IMR-90 (cell line): ENCODE measurements at regions not wholly inside any gene's neighbourhood (a gene's known extent, or its start where the extent isn't known, plus 50 kb on each side); places are given as distances from the start of the nearest gene placed in this dataset.

Experiments used
- ATAC-seq: fragments of 200-7000 bp; cut with Tn5 transposase; 2 replicates; pipeline ENCODE4 v1.9.1; 2020; ENCODE audit warnings: low read depth, mild to moderate bottlenecking, moderate library complexity
- BruUV-seq: library from RNA; stranded (reverse); fragments of 400-500 nt; replicated peaks from 2 replicates; lab custom pipeline; 2021; lab: Mats Ljungman, UMichigan
- CTCF ChIA-PET: fragments of 300-600 bp; formaldehyde crosslinking; extraction: SDS; loops from one replicate; lab custom pipeline; 2021; ENCODE audit warnings: antibody characterized with exemption; lab: Yijun Ruan, JAX
- POLR2A ChIA-PET: fragments of 300-600 bp; sonication (Branson Sonifier 250); formaldehyde crosslinking; loops from one replicate; lab custom pipeline; 2022; ENCODE audit warnings: antibody characterized with exemption; ENCODE audit not compliant: unreplicated experiment; lab: Charles Lee
- DNase-seq: peaks from one replicate; pipeline ENCODE4 v3.0.0; 2013
- H2AFZ ChIP-seq: replicated peaks from 2 replicates; pipeline ENCODE3; 2013; ENCODE audit warnings: low read length, mild to moderate bottlenecking; ENCODE audit not compliant: poor library complexity
- H2AK5ac ChIP-seq: 2 replicates; pipeline ENCODE4 v1.6.1; 2013; ENCODE audit warnings: low read depth, low read length, inconsistent platforms
- H2AK9ac ChIP-seq: replicated peaks from 2 replicates; pipeline ENCODE3; 2013; ENCODE audit warnings: mild to moderate bottlenecking, low read depth, low read length, moderate library complexity; ENCODE audit not compliant: poor library complexity
- H2BK120ac ChIP-seq: 2 replicates; pipeline ENCODE4 v1.6.1; 2013; ENCODE audit warnings: low read depth, low read length, inconsistent platforms
- H2BK15ac ChIP-seq: 3 replicates; pipeline ENCODE4 v1.6.1; 2013; ENCODE audit warnings: low read depth, low read length, inconsistent platforms
- H2BK20ac ChIP-seq: 2 replicates; pipeline ENCODE4 v1.6.1; 2013; ENCODE audit warnings: low read depth, mild to moderate bottlenecking, inconsistent platforms, low read length, moderate library complexity
- H2BK5ac ChIP-seq: 2 replicates; pipeline ENCODE4 v1.6.1; 2013; ENCODE audit warnings: mild to moderate bottlenecking, low read depth, low read length, inconsistent platforms; ENCODE audit not compliant: poor library complexity, severe bottlenecking
- H3K14ac ChIP-seq: replicated peaks from 2 replicates; pipeline ENCODE4 v1.6.1; 2013; ENCODE audit warnings: low read depth, low read length, inconsistent platforms
- H3K18ac ChIP-seq: 2 replicates; pipeline ENCODE4 v1.6.1; 2013; ENCODE audit warnings: low read depth, low read length, control low read depth
- H3K23ac ChIP-seq: 2 replicates; pipeline ENCODE4 v1.6.1; 2013; ENCODE audit warnings: low read depth, low read length, inconsistent platforms
- H3K27ac ChIP-seq: 2 replicates; pipeline ENCODE4 v1.5.1; 2013; ENCODE audit warnings: mild to moderate bottlenecking, control low read depth, low read length; ENCODE audit not compliant: insufficient read depth
- H3K27me3 ChIP-seq: 2 replicates; pipeline ENCODE4 v1.6.1; 2013; ENCODE audit warnings: low read length; ENCODE audit not compliant: control insufficient read depth, insufficient read depth
- H3K36me3 ChIP-seq: 2 replicates; pipeline ENCODE4 v1.6.1; 2013; ENCODE audit warnings: low read length, mixed read lengths; ENCODE audit not compliant: control insufficient read depth, insufficient read depth
- H3K4ac ChIP-seq: 2 replicates; pipeline ENCODE4 v1.6.1; 2013; ENCODE audit warnings: low read depth, low read length, inconsistent platforms
- H3K4me1 ChIP-seq: 2 replicates; pipeline ENCODE4 v1.6.1; 2013; ENCODE audit warnings: low read length, mixed read lengths; ENCODE audit not compliant: control insufficient read depth, insufficient read depth
- H3K4me2 ChIP-seq: 2 replicates; pipeline ENCODE4 v1.6.1; 2013; ENCODE audit warnings: low read depth, mild to moderate bottlenecking, control low read depth, low read length, moderate library complexity
- H3K4me3 ChIP-seq: 2 replicates; pipeline ENCODE4 v1.5.1; 2013; ENCODE audit warnings: low read depth, mild to moderate bottlenecking, control low read depth, low read length, moderate library complexity; ENCODE audit not compliant: insufficient read depth
- H3K56ac ChIP-seq: 2 replicates; pipeline ENCODE4 v1.6.1; 2013; ENCODE audit warnings: low read length, inconsistent platforms; ENCODE audit not compliant: insufficient read depth; ENCODE audit errors: extremely low read depth
- H3K79me1 ChIP-seq, 2 experiments: 2 replicates each; pipeline ENCODE4 v1.6.1; 2013; ENCODE audit warnings: low read length in 2 of 2, inconsistent platforms in 1 of 2, low read depth in 1 of 2
- H3K9ac ChIP-seq: 2 replicates; pipeline ENCODE4 v1.6.1; 2013; ENCODE audit warnings: low read depth, low read length, control low read depth
- H3K9me1 ChIP-seq: 2 replicates; pipeline ENCODE4 v1.6.1; 2013; ENCODE audit warnings: low read length, inconsistent platforms; ENCODE audit not compliant: insufficient read depth
- H3K9me3 ChIP-seq: 2 replicates; pipeline ENCODE4 v1.6.1; 2013; ENCODE audit warnings: low read length; ENCODE audit not compliant: control insufficient read depth, insufficient read depth
- H4K20me1 ChIP-seq: 2 replicates; pipeline ENCODE4 v1.6.1; 2013; ENCODE audit warnings: low read length, inconsistent platforms; ENCODE audit not compliant: insufficient read depth
- H4K5ac ChIP-seq: 2 replicates; pipeline ENCODE4 v1.6.1; 2013; ENCODE audit warnings: mild to moderate bottlenecking, low read depth, low read length, control low read depth
- H4K8ac ChIP-seq, 2 experiments: 2 replicates each; pipeline ENCODE4 v1.6.1; 2013; ENCODE audit warnings: low read depth in 2 of 2, low read length in 2 of 2, control low read depth in 1 of 2, inconsistent platforms in 1 of 2
- H4K91ac ChIP-seq: 2 replicates; pipeline ENCODE4 v1.6.1; 2013; ENCODE audit warnings: low read depth, low read length, inconsistent platforms; ENCODE audit not compliant: insufficient read depth
- BHLHE40 ChIP-seq: fragments of 150-350 bp; IDR thresholded peaks from 2 replicates; pipeline ENCODE4 v1.6.1; 2016; ENCODE audit warnings: mild to moderate bottlenecking, low read depth, low read length
- CEBPB ChIP-seq: IDR thresholded peaks from 2 replicates; pipeline ENCODE4 v1.6.1; 2012; ENCODE audit warnings: low read depth, low read length, improper control_type of control experiment
- FOS ChIP-seq: fragments of 150-350 bp; IDR thresholded peaks from 2 replicates; pipeline ENCODE4 v1.6.1; 2016; ENCODE audit warnings: low read depth, low read length
- RAD21 ChIP-seq: IDR thresholded peaks from 2 replicates; pipeline ENCODE4 v1.6.1; 2012; ENCODE audit warnings: low read length, improper control_type of control experiment
- WGBS, 2 experiments: methylation state at CpG; one replicate each; pipeline versions ENCODE4 v1.1.5 to v1.1.7; 2013; ENCODE audit warnings: missing lambda C conversion rate in 2 of 2; ENCODE audit not compliant: insufficient read length in 1 of 2; ENCODE audit errors: extremely low coverage in 2 of 2; 5-methylcytosine and 5-hydroxymethylcytosine counted together
- dilution Hi-C: fragments of 300-500 bp; cut with HindIII; formaldehyde crosslinking; loops from one replicate; pipeline ENCODE4 v1.14.3; 2018; ENCODE audit warnings: low sequenced_read_pairs; ENCODE audit not compliant: unreplicated experiment
- in situ Hi-C: fragments of 300-500 bp; cut with MboI; formaldehyde crosslinking; loops from 3 replicates; pipeline ENCODE4 v1.14.3; 2019; ENCODE audit warnings: low sequenced_read_pairs, inconsistent platforms, mixed read lengths
- intact Hi-C: fragments of 100-400 bp; cut with micrococcal nuclease; formaldehyde crosslinking; loops from 2 replicates; pipeline ENCODE4 v1.10.0; 2022

DNA sequence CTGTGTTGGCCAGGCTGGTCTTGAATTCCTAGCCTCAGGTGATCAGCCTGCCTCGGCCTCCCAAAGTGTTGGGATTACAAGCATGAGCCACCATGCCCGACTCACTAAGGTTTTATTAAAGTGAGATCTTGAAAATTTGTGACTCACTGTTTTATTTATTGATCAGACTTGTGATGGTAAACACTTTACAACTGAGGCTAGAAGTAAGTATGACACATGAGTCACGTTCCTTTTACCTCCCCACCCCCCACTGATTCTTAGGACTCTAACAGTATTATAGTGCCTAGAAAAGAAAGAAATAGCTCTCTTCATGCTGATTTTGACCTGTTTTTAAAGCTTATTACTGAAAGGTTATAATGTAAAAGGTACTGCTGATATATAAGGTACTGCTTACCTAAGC is 160.6 kb downstream of the TANC2 start:
- no peak overlapping the region for H2BK15ac ChIP-seq
- H3K4ac ChIP-seq, result no peak overlapping the region
- no peak overlapping the region for H3K14ac ChIP-seq
- no peak overlapping the region for H4K8ac ChIP-seq
- intact Hi-C loops (no loop called here), dilution Hi-C loops (no loop called here), in situ Hi-C loops (no loop called here)
- peaks cover 28 to 52% of the 10 kb centered on the region in 2 experiments for H3K79me1 ChIP-seq
- H3K9me3 ChIP-seq, result no peaks in the 10 kb centered on the region
- no peak overlapping the region for H2BK5ac ChIP-seq
- no peak overlapping the region for H3K56ac ChIP-seq
- H3K23ac ChIP-seq, result no peak overlapping the region
- TF ChIP-seq BHLHE40 (peak; percentile 88), CEBPB (no peak), FOS (peak; percentile 42; the same call in 1 of the 2 replicates), RAD21 (no peak)
- no peak overlapping the region for H2AK5ac ChIP-seq
- no peak overlapping the region for H2AK9ac ChIP-seq
- BruUV-seq, result no TSS peak
- H3K4me3 ChIP-seq, result no peak overlapping the region
- DNase-seq (peak; percentile 49), ATAC-seq (peak; percentile 61)
- H2BK120ac ChIP-seq, result no peak overlapping the region
- no CpG with 5 or more reads among the region's 3 CpGs for WGBS, 2 experiments
- no peak overlapping the region for H3K9ac ChIP-seq
- no peak overlapping the region for H2AFZ ChIP-seq
- peaks cover under 1% of the 10 kb centered on the region for H3K4me1 ChIP-seq
- H4K91ac ChIP-seq, result no peak overlapping the region
- H3K27me3 ChIP-seq, result no peaks in the 10 kb centered on the region
- CTCF ChIA-PET, result interaction anchor here (0.5 to 1.4 kb wide), 4 partner anchors 10 to 280 kb away, joined by 3 to 4 read pairs (median 3); no protein-coding TSS in a partner anchor
- H4K5ac ChIP-seq, result no peak overlapping the region
- no peak overlapping the region for H3K18ac ChIP-seq
- H3K9me1 ChIP-seq, result no peaks in the 10 kb centered on the region
- H3K27ac ChIP-seq, result no peak overlapping the region
- POLR2A ChIA-PET, result no interaction called here
- no peak overlapping the region for H3K4me2 ChIP-seq
- H4K20me1 ChIP-seq, result peaks cover 26% of the 10 kb centered on the region
- H2BK20ac ChIP-seq, result no peak overlapping the region
- 0 out of 2 replicates have a peak, but pooled peaks cover under 1% of the 10 kb centered on the region for H3K36me3 ChIP-seq
